ENCODE measurements at regions not wholly inside any gene's neighbourhood (a gene's known extent, or its start where the extent isn't known, plus 50 kb on each side); places are given as distances from the start of the nearest gene placed in this dataset.

DNA sequence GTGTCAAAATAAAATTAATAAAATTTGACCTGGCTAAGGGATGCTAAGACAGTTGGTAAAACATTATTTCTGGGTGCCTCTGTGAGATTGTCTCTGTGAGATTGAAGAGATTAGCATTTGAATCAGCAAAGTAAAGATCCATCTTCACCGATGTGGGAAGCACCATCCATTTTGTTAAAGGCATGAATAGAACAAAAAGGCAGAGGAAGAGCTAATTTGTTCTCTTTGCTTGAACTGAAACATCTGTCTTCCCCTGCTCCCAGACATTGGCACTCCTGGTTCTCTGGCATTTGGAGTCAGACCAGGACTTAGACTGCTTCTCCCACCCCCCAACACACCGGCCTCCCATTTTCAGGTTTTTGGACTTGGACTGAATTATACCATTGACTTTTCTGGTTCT, 603.8 kb upstream of the LINC00305 start:
- TF ChIP-seq, protein P1, sequence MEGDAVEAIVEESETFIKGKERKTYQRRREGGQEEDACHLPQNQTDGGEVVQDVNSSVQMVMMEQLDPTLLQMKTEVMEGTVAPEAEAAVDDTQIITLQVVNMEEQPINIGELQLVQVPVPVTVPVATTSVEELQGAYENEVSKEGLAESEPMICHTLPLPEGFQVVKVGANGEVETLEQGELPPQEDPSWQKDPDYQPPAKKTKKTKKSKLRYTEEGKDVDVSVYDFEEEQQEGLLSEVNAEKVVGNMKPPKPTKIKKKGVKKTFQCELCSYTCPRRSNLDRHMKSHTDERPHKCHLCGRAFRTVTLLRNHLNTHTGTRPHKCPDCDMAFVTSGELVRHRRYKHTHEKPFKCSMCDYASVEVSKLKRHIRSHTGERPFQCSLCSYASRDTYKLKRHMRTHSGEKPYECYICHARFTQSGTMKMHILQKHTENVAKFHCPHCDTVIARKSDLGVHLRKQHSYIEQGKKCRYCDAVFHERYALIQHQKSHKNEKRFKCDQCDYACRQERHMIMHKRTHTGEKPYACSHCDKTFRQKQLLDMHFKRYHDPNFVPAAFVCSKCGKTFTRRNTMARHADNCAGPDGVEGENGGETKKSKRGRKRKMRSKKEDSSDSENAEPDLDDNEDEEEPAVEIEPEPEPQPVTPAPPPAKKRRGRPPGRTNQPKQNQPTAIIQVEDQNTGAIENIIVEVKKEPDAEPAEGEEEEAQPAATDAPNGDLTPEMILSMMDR (IDR thresholded peaks at IDR 0.05) = no peak
- no peak for TF ChIP-seq ZFX (IDR thresholded peaks at IDR 0.05; ENCODE audit: borderline replicate concordance)

Measured in 22Rv1 (cell line).